GM06990 (cell line): ENCODE measurements at regions not wholly inside any gene's neighbourhood (a gene's known extent, or its start where the extent isn't known, plus 50 kb on each side); places are given as distances from the start of the nearest gene placed in this dataset.

Experiments used
- DNase-seq: peaks from one replicate; pipeline ENCODE4 v3.0.0-alpha.2; 2011; ENCODE audit not compliant: insufficient read length; ENCODE audit errors: extremely low read depth
- H3K27me3 ChIP-seq: replicated peaks from 2 replicates; pipeline ENCODE4 v1.6.0; 2011; ENCODE audit warnings: low read length; ENCODE audit not compliant: control insufficient read depth, insufficient read depth
- H3K36me3 ChIP-seq: 2 replicates; pipeline ENCODE4 v1.5.1; 2011; ENCODE audit warnings: low read length; ENCODE audit not compliant: control insufficient read depth, insufficient read depth
- H3K4me3 ChIP-seq: replicated peaks from 2 replicates; pipeline ENCODE4 v1.5.1; 2011; ENCODE audit warnings: low read depth, mild to moderate bottlenecking, control low read depth, low read length
- TF ChIP-seq, protein P1 (sequence below): IDR thresholded peaks from 2 replicates; pipeline ENCODE4 v1.5.1; 2011; ENCODE audit warnings: low read length, control low read depth, mild to moderate bottlenecking, inconsistent platforms; ENCODE audit not compliant: insufficient read depth, poor library complexity, severe bottlenecking

DNA sequence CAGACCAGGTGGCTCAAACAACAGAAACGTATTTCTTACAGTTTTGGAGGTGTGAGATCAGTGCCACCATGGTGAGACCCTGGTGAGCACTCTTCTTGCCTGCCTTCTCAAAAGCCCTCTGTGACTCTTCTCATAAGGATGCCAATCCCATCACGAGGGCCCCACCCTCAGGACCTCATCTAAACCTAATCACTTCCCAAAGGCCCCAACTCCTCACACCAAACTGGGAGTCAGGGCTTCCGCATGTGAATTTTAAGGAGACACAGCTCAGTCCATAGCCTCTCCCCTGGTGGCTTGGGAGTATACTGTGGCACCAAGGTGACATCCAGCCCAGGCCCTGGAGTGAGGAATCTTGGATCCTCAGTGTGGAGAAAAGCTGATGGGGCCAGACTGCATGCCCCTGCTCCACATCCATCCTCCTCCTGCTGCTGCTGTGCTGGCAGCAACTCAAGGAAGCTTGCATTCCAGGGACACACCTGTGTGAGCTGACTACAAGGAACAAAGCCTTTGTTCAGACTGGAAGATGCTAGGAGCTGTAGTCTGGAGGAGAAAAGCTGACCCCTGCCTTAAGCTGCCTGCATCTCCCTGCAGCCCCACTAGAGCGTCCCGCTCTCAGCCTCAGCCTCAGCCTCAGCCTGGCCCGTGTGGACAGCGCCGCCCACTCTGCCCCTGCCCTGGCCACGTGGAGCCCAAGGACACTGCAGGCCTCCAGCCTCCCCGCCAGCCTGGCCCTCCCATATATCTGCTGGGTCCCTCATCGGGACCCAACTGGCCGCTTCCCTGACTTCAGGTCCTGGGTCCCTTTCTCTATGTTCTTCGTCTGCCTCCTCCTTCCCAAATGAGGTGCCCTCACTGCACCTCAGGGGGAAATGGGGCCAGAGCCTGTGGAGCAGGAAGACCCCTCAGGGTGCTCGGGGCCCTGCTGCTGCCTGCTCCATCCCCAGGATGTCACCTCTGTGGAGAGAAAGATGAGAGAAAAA, 87.8 kb upstream of the RAB6C start:
- no peak overlapping the region for H3K4me3 ChIP-seq
- H3K36me3 ChIP-seq, result no peaks in the 10 kb centered on the region
- H3K27me3 ChIP-seq, result peaks cover 1% of the 10 kb centered on the region; the same call in 1 of the 2 replicates
- no peak for DNase-seq
- TF ChIP-seq, protein P1, sequence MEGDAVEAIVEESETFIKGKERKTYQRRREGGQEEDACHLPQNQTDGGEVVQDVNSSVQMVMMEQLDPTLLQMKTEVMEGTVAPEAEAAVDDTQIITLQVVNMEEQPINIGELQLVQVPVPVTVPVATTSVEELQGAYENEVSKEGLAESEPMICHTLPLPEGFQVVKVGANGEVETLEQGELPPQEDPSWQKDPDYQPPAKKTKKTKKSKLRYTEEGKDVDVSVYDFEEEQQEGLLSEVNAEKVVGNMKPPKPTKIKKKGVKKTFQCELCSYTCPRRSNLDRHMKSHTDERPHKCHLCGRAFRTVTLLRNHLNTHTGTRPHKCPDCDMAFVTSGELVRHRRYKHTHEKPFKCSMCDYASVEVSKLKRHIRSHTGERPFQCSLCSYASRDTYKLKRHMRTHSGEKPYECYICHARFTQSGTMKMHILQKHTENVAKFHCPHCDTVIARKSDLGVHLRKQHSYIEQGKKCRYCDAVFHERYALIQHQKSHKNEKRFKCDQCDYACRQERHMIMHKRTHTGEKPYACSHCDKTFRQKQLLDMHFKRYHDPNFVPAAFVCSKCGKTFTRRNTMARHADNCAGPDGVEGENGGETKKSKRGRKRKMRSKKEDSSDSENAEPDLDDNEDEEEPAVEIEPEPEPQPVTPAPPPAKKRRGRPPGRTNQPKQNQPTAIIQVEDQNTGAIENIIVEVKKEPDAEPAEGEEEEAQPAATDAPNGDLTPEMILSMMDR, result no peak

DNA sequence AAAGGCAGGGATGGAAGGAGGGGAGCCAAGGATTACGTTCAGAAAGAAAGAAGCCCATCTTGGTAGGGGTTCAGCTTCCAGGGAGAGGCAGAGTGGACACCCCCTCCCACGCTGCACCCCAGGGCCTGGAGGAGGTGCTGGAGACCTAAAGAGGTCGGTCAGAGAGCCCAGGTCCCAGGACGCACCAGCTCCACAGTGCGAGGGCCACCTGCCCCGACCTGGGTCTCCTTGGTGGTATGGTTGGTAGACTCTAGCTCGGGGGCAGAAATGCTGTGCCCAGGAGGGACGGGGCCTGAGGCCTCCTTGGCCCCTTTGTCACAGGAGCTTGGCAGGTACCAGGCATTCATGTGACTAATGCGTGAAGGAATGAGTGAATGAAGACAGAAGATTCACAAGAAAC, 87.1 kb upstream of the RAB6C start:
- no peak for DNase-seq
- no peaks in the 10 kb centered on the region for H3K36me3 ChIP-seq
- no peak overlapping the region for H3K4me3 ChIP-seq
- peaks cover 1% of the 10 kb centered on the region; the same call in 1 of the 2 replicates for H3K27me3 ChIP-seq
- TF ChIP-seq, protein P1, result no peak

DNA sequence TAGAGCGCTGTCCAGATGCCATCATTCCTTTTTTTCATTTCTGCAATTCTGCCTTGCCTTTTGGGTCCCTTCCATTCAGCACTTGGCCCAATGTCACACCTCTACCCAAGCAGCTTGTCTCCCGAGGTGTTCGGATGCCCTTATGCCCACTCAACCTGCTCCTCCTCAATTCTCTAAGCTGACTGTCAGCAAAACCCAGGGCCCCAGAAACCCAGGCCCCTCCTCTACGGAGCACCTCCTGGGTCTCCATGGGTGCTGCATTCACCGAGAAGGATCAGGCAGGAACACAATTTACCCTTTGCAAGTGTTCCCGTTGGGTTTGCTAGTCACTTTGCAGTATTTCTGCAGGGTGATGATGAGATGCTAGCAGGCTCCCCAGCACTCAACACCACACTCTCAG, 86.7 kb upstream of the RAB6C start:
- no peak for DNase-seq
- Histone ChIP-seq H3K27me3 (peaks cover 1% of the 10 kb centered on the region; the same call in 1 of the 2 replicates), H3K4me3 (no peak overlapping the region), H3K36me3 (no peaks in the 10 kb centered on the region)
- TF ChIP-seq, protein P1, result no peak

DNA sequence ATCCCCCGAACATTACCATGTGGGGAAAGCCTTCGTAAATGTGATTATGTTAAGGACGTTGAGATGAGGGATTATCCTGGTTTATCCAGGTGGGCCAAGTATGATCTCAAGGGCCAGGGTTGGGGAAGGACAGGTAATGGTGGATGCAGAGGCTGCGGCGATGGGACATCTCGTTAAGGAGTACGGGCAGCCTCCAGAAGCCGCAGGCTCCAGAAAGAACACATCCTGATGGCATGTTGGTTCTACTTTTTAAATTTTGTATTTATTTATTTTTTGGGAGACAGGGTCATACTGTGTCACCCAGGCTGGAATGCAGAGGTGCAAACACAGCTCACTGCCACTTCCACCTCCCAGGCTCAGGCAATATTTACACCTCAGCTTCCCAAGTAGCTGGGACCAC, 86.2 kb upstream of the RAB6C start:
- H3K27me3 ChIP-seq, result no peaks in the 10 kb centered on the region
- TF ChIP-seq, protein P1, result no peak
- no peaks in the 10 kb centered on the region for H3K36me3 ChIP-seq
- no peak for DNase-seq
- H3K4me3 ChIP-seq, result no peak overlapping the region

DNA sequence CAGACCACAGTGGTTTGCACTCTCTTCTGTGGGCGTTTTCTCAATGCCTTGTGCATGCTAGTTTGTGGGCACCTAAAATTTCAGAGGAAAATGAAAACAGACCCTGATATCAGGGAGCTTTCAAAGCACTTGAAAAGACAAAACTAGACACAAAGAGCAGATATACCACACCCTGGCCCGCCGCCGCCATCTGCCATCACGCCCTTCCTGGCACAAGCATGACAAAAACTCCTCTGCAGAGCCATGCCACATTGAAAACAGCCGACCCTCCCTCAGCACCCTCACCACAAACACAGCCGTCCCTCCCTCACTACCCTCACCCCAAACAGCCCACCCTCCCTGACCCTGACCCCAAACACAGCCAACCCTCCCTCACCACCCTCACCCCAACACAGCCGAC, 84.8 kb upstream of the RAB6C start:
- no peak for DNase-seq
- Histone ChIP-seq H3K27me3 (no peaks in the 10 kb centered on the region), H3K36me3 (no peaks in the 10 kb centered on the region), H3K4me3 (no peak overlapping the region)
- TF ChIP-seq, protein P1, result no peak

DNA sequence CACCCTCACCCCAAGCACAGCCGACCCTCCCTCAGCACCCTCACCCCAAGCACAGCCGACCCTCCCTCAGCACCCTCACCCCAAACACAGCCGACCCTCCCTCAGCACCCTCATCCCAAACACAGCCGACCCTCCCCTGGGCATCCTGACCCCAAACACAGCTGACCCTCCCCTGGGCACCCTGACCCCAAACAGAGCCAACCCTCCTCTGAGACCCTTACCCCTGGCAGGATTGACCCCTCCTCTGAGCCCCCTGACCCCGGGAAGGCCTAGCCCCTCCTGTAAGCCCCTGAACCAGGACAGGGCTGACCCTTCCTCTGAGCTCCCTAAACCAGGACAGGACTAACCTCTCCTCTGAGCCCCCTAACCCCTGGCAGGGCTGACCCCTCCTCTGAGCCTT, 84.4 kb upstream of the RAB6C start:
- TF ChIP-seq, protein P1, result no peak
- no peaks in the 10 kb centered on the region for H3K27me3 ChIP-seq
- H3K4me3 ChIP-seq, result no peak overlapping the region
- DNase-seq, result no peak
- no peaks in the 10 kb centered on the region for H3K36me3 ChIP-seq
